ENCODE measurements at regions not wholly inside any gene's neighbourhood (a gene's known extent, or its start where the extent isn't known, plus 50 kb on each side); places are given as distances from the start of the nearest gene placed in this dataset.

DNA sequence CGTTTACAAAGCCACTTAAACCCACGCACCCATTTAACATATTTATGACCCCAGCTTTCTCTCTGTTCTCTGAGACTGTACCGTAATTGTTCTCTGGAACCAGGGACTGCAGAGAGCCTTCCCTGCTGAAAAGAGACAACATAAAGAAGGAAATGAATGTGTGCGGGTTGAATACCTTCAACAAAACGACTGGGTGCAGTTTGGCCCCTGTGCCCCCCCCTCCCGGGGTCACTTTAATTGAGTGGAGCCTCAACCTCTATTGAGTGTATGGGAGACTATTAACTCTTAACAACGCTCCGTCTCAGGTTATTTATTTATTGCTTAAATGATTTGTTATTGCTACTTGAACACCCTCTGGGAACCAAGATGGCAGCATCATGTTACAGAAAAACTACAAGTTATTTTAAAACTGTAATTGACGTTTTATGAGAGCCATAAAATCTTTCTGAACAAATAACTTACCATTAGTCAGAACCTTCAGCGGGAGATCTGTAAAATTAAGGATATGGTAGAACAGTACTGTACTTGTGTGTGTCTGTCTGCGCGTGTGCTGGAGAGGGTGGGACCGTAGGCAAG, 70.6 kb downstream of the GAS1 start (continued):
- TF ChIP-seq ZNF280A (IDR thresholded peaks at IDR 0.05; ENCODE audit: low read depth, partially characterized antibody): no peak
- TF ChIP-seq NFATC3 (IDR thresholded peaks at IDR 0.05): no peak
- no peak for TF ChIP-seq ZNF707 (CRISPR knock-in tag; conservative IDR thresholded peaks at IDR 0.05)
- no peak for TF ChIP-seq CHD4 (IDR thresholded peaks at IDR 0.05; ENCODE audit: insufficient read depth, insufficient replicate concordance, low read depth, low read length, poor library complexity, severe bottlenecking)
- no peak for TF ChIP-seq ZNF436 (CRISPR knock-in tag; IDR thresholded peaks at IDR 0.05)

- H3K36me3 ChIP-seq (ENCODE audit: control insufficient read depth, insufficient read depth, low read length): no peaks in the 10 kb centered on the region
- no peaks in the 10 kb centered on the region for H3K4me1 ChIP-seq (replicated peaks in 1 of 2; ENCODE audit: control insufficient read depth in 2 of 2, insufficient read depth in 2 of 2, low read length in 2 of 2)
- 3% methylated on average over 2 of the region's 2 CpGs for WGBS (ENCODE audit: insufficient coverage, low coverage, missing lambda C conversion rate)
- H3K9me1 ChIP-seq (ENCODE audit: control insufficient read depth, insufficient read depth, low read length): no peaks in the 10 kb centered on the region
- no peak overlapping the region for H2AFZ ChIP-seq (ENCODE audit: low read depth, low read length)
- in situ Hi-C loops (cut with MboI): no loop called here
- ChIA-PET POLR2A (no interaction called here), CTCF (ENCODE audit: low intra/inter-chr PET ratio) (no interaction called here)
- DNase-seq (ENCODE audit: extremely low read depth in 1 of 4, low spot score in 3 of 4): no peak
- H3K79me2 ChIP-seq (ENCODE audit: control insufficient read depth, insufficient read depth, low read length): no peaks in the 10 kb centered on the region
- no peak for FAIRE-seq
- BruUV-seq (replicated peaks): no TSS peak
- H3K27me3 ChIP-seq (ENCODE audit: control insufficient read depth in 2 of 2, insufficient read depth in 2 of 2, low read length in 2 of 2): no peaks in the 10 kb centered on the region
- no peak overlapping the region for H3K4me3 ChIP-seq
- no peak overlapping the region for H3K27ac ChIP-seq (ENCODE audit: extremely low read depth, low read depth, low read length)
- H3K4me2 ChIP-seq (ENCODE audit: insufficient read depth, low read length): no peak overlapping the region
- H3K9ac ChIP-seq (ENCODE audit: insufficient read depth in 1 of 2, low read depth in 2 of 2, low read length in 2 of 2): no peak overlapping the region
- intact Hi-C loops (cut with micrococcal nuclease): no loop called here
- H3K9me3 ChIP-seq (replicated peaks; ENCODE audit: control insufficient read depth, insufficient read depth, low read depth, low read length): no peaks in the 10 kb centered on the region
- no peak for ATAC-seq
- H4K20me1 ChIP-seq (replicated peaks; ENCODE audit: control insufficient read depth, insufficient read depth, low read length): no peaks in the 10 kb centered on the region
- no peak for TF ChIP-seq SAP30 (IDR thresholded peaks at IDR 0.05; ENCODE audit: borderline replicate concordance, insufficient read depth, low read depth, low read length, poor library complexity, severe bottlenecking)
- TF ChIP-seq RFX1 (IDR thresholded peaks at IDR 0.05): no peak
- TF ChIP-seq, protein P1, sequence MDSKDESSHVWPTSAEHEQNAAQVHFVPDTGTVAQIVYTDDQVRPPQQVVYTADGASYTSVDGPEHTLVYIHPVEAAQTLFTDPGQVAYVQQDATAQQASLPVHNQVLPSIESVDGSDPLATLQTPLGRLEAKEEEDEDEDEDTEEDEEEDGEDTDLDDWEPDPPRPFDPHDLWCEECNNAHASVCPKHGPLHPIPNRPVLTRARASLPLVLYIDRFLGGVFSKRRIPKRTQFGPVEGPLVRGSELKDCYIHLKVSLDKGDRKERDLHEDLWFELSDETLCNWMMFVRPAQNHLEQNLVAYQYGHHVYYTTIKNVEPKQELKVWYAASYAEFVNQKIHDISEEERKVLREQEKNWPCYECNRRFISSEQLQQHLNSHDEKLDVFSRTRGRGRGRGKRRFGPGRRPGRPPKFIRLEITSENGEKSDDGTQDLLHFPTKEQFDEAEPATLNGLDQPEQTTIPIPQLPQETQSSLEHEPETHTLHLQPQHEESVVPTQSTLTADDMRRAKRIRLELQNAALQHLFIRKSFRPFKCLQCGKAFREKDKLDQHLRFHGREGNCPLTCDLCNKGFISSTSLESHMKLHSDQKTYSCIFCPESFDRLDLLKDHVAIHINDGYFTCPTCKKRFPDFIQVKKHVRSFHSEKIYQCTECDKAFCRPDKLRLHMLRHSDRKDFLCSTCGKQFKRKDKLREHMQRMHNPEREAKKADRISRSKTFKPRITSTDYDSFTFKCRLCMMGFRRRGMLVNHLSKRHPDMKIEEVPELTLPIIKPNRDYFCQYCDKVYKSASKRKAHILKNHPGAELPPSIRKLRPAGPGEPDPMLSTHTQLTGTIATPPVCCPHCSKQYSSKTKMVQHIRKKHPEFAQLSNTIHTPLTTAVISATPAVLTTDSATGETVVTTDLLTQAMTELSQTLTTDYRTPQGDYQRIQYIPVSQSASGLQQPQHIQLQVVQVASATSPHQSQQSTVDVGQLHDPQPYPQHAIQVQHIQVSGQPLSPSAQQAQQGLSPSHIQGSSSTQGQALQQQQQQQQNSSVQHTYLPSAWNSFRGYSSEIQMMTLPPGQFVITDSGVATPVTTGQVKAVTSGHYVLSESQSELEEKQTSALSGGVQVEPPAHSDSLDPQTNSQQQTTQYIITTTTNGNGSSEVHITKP (IDR thresholded peaks at IDR 0.05; ENCODE audit: partially characterized antibody): no peak
- no peak for TF ChIP-seq FIP1L1 (IDR thresholded peaks at IDR 0.05; ENCODE audit: low read depth, low read length, poor library complexity, severe bottlenecking)
- no peak for TF ChIP-seq HOMEZ (CRISPR knock-in tag; IDR thresholded peaks at IDR 0.05)
- TF ChIP-seq E2F3 (CRISPR knock-in tag; IDR thresholded peaks at IDR 0.05): no peak
- TF ChIP-seq TOE1 (IDR thresholded peaks at IDR 0.05; ENCODE audit: borderline replicate concordance): no peak
- no peak for TF ChIP-seq TOE1 (CRISPR knock-in tag; IDR thresholded peaks at IDR 0.05; ENCODE audit: borderline replicate concordance, low read depth)
- no peak for TF ChIP-seq ILF3 (IDR thresholded peaks at IDR 0.05; ENCODE audit: borderline replicate concordance)
Measured at GRCh38 chr9:86868616-86869015, 78.7 kb downstream of the GAS1 start.

Data from K562 (cell line).